Gastrocnemius medialis (tissue), 4 donors: ENCODE measurements at regions not wholly inside any gene's neighbourhood (a gene's known extent, or its start where the extent isn't known, plus 50 kb on each side); places are given as distances from the start of the nearest gene placed in this dataset.

Experiments used
- CTCF ChIP-seq, 5 experiments: fragments of 450-650 bp in 3 of 5; fragments of 200-600 bp in 2 of 5; sonication (generic) in 2 of 5; IDR thresholded peaks in 4 of 5; conservative IDR thresholded peaks in 1 of 5; 1 replicate in 4 of 5; 2 replicates in 1 of 5; pipeline ENCODE4 v1.5.1; 2016 to 2019; ENCODE audit warnings: antibody characterized with exemption in 5 of 5, mild to moderate bottlenecking in 3 of 5, moderate library complexity in 3 of 5
- POLR2A ChIP-seq, 2 donors: fragments of 450-650 bp; IDR thresholded peaks; one replicate each; pipeline ENCODE4 v1.6.1; 2017; ENCODE audit warnings: antibody characterized with exemption in 2 of 2, mild to moderate bottlenecking in 2 of 2, moderate library complexity in 2 of 2

- TF ChIP-seq CTCF (IDR thresholded peaks at IDR 0.05 in 4 of 5, conservative IDR thresholded peaks at IDR 0.05 in 1 of 5) (no peak), POLR2A (IDR thresholded peaks at IDR 0.05) (no peak)
These were observed 241.9 kb upstream of the NBEA start for GRCh38 chr13:34700155-34700554.
